ENCODE measurements at regions not wholly inside any gene's neighbourhood (a gene's known extent, or its start where the extent isn't known, plus 50 kb on each side); places are given as distances from the start of the nearest gene placed in this dataset.

DNA sequence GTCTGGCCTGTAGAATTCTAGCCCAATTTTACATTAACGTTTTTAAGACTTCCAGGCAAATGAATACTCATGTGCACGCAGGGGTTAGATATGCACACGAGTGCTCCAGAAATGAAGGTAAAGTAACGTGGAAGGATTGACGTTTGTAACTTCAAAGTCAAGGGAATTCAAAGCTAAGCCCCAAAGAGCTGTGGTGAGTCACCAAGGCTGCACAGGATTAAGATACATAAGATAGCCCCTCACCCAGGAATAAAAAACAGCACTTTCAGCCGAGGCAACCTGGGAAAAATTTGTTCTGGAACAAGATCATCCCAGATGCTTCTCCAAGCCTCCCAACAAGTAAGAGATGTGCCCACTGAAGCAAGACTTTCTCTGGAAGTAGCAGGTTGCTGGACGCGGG is 259.6 kb upstream of the PLXNA2 start:
- Histone ChIP-seq H3K4me3 (no peak overlapping the region), H3K4me1 (no peaks in the 10 kb centered on the region), H3K27me3 (no peaks in the 10 kb centered on the region), H3K27ac (no peak overlapping the region), H3K36me3 (no peaks in the 10 kb centered on the region), H3K9me3 (no peaks in the 10 kb centered on the region)
- no peak for DNase-seq
- intact Hi-C loops (cut with DNase I), result no loop called here
- 79 to 80% methylated on average over 8 of the region's 8 CpGs for WGBS, 2 donors
- TF ChIP-seq POLR2A (IDR thresholded peaks at IDR 0.05), result no peak
- no peak for TF ChIP-seq CTCF (IDR thresholded peaks at IDR 0.05)
- TF ChIP-seq POLR2AphosphoS5 (IDR thresholded peaks at IDR 0.05), result no peak
- TF ChIP-seq EP300 (IDR thresholded peaks at IDR 0.05), result no peak

DNA sequence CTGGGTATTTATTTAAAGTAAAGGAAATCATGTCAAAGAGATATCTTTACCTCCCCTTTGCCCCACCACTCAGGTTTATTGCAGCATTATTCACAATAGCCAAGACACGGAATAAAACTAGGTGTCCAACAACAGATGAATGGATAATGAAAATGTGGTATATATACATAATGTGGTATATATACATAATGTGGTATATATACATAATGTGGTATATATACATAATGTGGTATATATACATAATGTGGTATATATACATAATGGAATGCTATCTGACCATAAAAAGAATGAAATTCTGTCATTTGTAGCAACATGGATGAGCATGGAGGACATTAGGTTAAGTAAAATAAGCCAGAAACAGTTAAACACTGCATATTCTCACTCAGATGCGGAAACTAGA is 262.6 kb upstream of the PLXNA2 start:
- no peak for TF ChIP-seq POLR2A (IDR thresholded peaks at IDR 0.05)
- TF ChIP-seq CTCF (IDR thresholded peaks at IDR 0.05), result no peak
- no peak for TF ChIP-seq POLR2AphosphoS5 (IDR thresholded peaks at IDR 0.05)
- no peak for TF ChIP-seq EP300 (IDR thresholded peaks at IDR 0.05)
- no peaks in the 10 kb centered on the region for H3K27me3 ChIP-seq
- no peaks in the 10 kb centered on the region for H3K4me1 ChIP-seq
- no peak overlapping the region for H3K4me3 ChIP-seq
- no peaks in the 10 kb centered on the region for H3K9me3 ChIP-seq
- no peak for DNase-seq
- intact Hi-C loops (cut with DNase I), result no loop called here
- no peaks in the 10 kb centered on the region for H3K36me3 ChIP-seq
- no peak overlapping the region for H3K27ac ChIP-seq
- 87 to 93% methylated on average over 2 of the region's 2 CpGs for WGBS, 2 donors

GRCh38 chr1:208509072-208509471 is 264.9 kb upstream of the PLXNA2 start:
- intact Hi-C loops (cut with DNase I), result no loop called here
- 13 to 55% methylated on average over 2 of the region's 2 CpGs for WGBS, 2 donors

DNA sequence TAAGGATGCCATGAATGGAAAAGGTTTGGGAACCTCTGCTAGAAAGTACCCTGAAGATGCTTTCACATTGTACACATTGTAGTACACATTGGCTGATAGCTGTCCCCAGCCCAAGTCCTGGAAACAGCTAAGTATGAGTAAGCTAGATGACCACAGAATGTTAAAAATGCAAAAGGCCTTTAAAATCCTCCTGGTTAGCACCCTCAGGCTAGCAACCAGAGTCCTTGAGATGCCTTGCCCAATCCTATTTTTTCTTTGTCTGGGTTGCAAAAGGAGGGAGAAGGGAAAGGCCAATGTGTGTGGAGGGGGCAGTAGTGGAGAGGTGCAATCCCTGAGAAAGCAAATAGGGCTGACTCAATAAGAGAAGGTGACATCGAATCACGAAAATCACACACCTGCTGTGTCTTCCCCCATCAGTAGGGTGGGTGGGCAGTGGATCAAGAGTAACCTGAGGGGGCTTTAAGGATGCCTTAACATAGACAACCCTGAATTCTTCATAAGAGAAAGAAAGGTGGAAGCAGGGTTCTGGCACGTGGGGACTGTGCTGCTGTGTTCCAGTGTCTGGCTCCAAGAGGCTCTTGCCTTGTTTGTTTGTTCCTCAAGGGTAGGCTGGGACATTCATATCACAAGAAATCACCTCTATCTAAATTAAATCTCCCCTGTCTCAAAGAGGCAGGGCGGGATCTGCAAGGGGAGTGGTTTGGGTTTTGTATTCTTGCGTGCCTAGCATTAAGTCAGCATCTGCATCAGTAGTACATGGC is 266.2 kb upstream of the PLXNA2 start:
- no peaks in the 10 kb centered on the region for H3K36me3 ChIP-seq
- DNase-seq, result no peak
- no peaks in the 10 kb centered on the region for H3K4me1 ChIP-seq
- intact Hi-C loops (cut with DNase I), result no loop called here
- H3K27ac ChIP-seq, result no peak overlapping the region
- no peaks in the 10 kb centered on the region for H3K9me3 ChIP-seq
- H3K4me3 ChIP-seq, result no peak overlapping the region
- no peak for TF ChIP-seq CTCF (IDR thresholded peaks at IDR 0.05)
- no peak for TF ChIP-seq EP300 (IDR thresholded peaks at IDR 0.05)
- TF ChIP-seq POLR2AphosphoS5 (IDR thresholded peaks at IDR 0.05), result no peak
- TF ChIP-seq POLR2A (IDR thresholded peaks at IDR 0.05), result no peak
- H3K27me3 ChIP-seq, result no peaks in the 10 kb centered on the region
- WGBS, 2 donors, result 85 to 88% methylated on average over 5 of the region's 5 CpGs

More at GRCh38 chr1:208509072-208509471, 264.9 kb upstream of the PLXNA2 start:
- TF ChIP-seq CTCF (IDR thresholded peaks at IDR 0.05), result no peak
- TF ChIP-seq EP300 (IDR thresholded peaks at IDR 0.05), result no peak
- no peak for TF ChIP-seq POLR2A (IDR thresholded peaks at IDR 0.05)
- TF ChIP-seq POLR2AphosphoS5 (IDR thresholded peaks at IDR 0.05), result no peak
- H3K27me3 ChIP-seq, result no peaks in the 10 kb centered on the region
- H3K4me3 ChIP-seq, result no peak overlapping the region
- no peaks in the 10 kb centered on the region for H3K9me3 ChIP-seq
- no peaks in the 10 kb centered on the region for H3K36me3 ChIP-seq
- no peaks in the 10 kb centered on the region for H3K4me1 ChIP-seq
- no peak for DNase-seq
- no peak overlapping the region for H3K27ac ChIP-seq

Measured in sigmoid colon (tissue), 6 donors.